ENCODE measurements at regions not wholly inside any gene's neighbourhood (a gene's known extent, or its start where the extent isn't known, plus 50 kb on each side); places are given as distances from the start of the nearest gene placed in this dataset.

GRCh38 chr14:42729681-42730080, 1123.0 kb downstream of the LRFN5 start:
- no peak for TF ChIP-seq POLR2A (IDR thresholded peaks at IDR 0.05)
- no peak for TF ChIP-seq CTCF (IDR thresholded peaks at IDR 0.05)
- TF ChIP-seq EP300 (IDR thresholded peaks at IDR 0.05; ENCODE audit: low read depth), result no peak
